ENCODE measurements at regions not wholly inside any gene's neighbourhood (a gene's known extent, or its start where the extent isn't known, plus 50 kb on each side); places are given as distances from the start of the nearest gene placed in this dataset.

GRCh38 chr6:134683783-134684422 lies 266.0 kb downstream of the ALDH8A1 start:
- Histone ChIP-seq H3K4me3 (no peak overlapping the region), H3K9me3 (no peaks in the 10 kb centered on the region), H3K27ac (no peak overlapping the region), H3K36me3 (no peaks in the 10 kb centered on the region), H3K27me3 (no peaks in the 10 kb centered on the region), H3K4me1 (peaks cover 0 to 12% (median under 1%) of the 10 kb centered on the region in 12 donors)
- WGBS, 4 donors: 53 to 58% (median 54%) methylated on average over 2 of the region's 2 CpGs
- intact Hi-C loops (cut with DNase I): loop anchor here in 1 of 10 donors (2.0 kb wide), 1 partner anchor 59 kb away; no protein-coding TSS in a partner anchor
- no peak for TF ChIP-seq POLR2A (IDR thresholded peaks at IDR 0.05)
- no peak for TF ChIP-seq CTCF (IDR thresholded peaks at IDR 0.05)
- DNase-seq (no peak), ATAC-seq (no peak)

- WGBS, 4 donors: 95 to 98% (median 97%) methylated on average over 1 of the region's 1 CpG
- Histone ChIP-seq H3K4me3 (no peak overlapping the region), H3K4me1 (peaks cover 0 to 13% (median 6%) of the 10 kb centered on the region in 12 donors), H3K36me3 (no peaks in the 10 kb centered on the region), H3K27ac (no peak overlapping the region), H3K9me3 (no peaks in the 10 kb centered on the region), H3K27me3 (no peaks in the 10 kb centered on the region)
- no peak for ATAC-seq
- intact Hi-C loops (cut with DNase I): no loop called here
- TF ChIP-seq POLR2A (IDR thresholded peaks at IDR 0.05): no peak
- TF ChIP-seq CTCF (IDR thresholded peaks at IDR 0.05): no peak
- no peak for DNase-seq
These were observed 269.5 kb downstream of the ALDH8A1 start for GRCh38 chr6:134680433-134680832.

- intact Hi-C loops (cut with DNase I): no loop called here
- Histone ChIP-seq H3K9me3 (no peaks in the 10 kb centered on the region), H3K27ac (no peak overlapping the region), H3K27me3 (no peaks in the 10 kb centered on the region), H3K36me3 (no peaks in the 10 kb centered on the region), H3K4me1 (peaks cover 0 to 13% (median 6%) of the 10 kb centered on the region in 12 donors), H3K4me3 (no peak overlapping the region)
- TF ChIP-seq CTCF (IDR thresholded peaks at IDR 0.05) (no peak), POLR2A (IDR thresholded peaks at IDR 0.05) (no peak)
- ATAC-seq: no peak
- 94 to 99% (median 96%) methylated on average over 3 of the region's 3 CpGs for WGBS, 4 donors
- no peak for DNase-seq
These were observed 269.9 kb downstream of the ALDH8A1 start for GRCh38 chr6:134680021-134680420.

DNA sequence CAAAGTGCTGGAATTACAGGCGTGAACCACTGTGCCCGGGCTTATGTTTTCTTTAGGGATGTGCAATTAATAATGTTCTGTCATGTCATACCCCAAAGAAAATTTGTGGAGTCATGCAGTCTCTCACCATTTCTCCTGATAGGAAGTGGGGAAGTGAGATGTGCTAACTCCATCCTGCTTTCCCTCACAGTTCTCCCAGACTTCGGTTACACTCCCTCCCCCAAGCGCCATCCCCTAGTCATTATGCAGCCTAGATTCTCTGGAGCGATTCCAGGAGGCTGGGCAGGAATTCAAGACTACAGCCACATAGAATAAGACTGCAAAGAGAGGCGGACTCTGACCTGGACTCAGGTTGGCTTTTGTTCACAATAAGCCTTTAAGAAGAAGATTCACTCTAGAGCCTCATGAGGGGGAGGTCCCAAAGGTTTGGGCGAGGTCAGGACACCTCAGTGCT lies 271.4 kb downstream of the ALDH8A1 start:
- H3K27me3 ChIP-seq: no peaks in the 10 kb centered on the region
- ATAC-seq (peak in 3 of 4 donors; percentile 72 to 82 (median 80)), DNase-seq (peak in 4 of 5 donors; percentile 58 to 76 (median 62))
- no peaks in the 10 kb centered on the region for H3K36me3 ChIP-seq
- no peak overlapping the region for H3K4me3 ChIP-seq
- TF ChIP-seq CTCF (IDR thresholded peaks at IDR 0.05): no peak
- no peak for TF ChIP-seq POLR2A (IDR thresholded peaks at IDR 0.05)
- H3K27ac ChIP-seq: peak overlapping the region in 1 of 12 donors; percentile 4
- 35 to 46% (median 38%) methylated on average over 7 of the region's 7 CpGs for WGBS, 4 donors
- intact Hi-C loops (cut with DNase I): loop anchor here in 1 of 10 donors (5.0 kb wide), 1 partner anchor 54 kb away; no protein-coding TSS in a partner anchor
- H3K4me1 ChIP-seq: peaks cover 0 to 13% (median 6%) of the 10 kb centered on the region in 12 donors
- no peaks in the 10 kb centered on the region for H3K9me3 ChIP-seq

All from heart left ventricle (tissue), 16 donors.